GM12872 (cell line): ENCODE measurements at regions not wholly inside any gene's neighbourhood (a gene's known extent, or its start where the extent isn't known, plus 50 kb on each side); places are given as distances from the start of the nearest gene placed in this dataset.

Experiments used
- TF ChIP-seq, protein P1 (sequence below): IDR thresholded peaks from 3 replicates; pipeline ENCODE4 v1.5.1; 2011; ENCODE audit warnings: low read depth, mild to moderate bottlenecking, low read length, moderate library complexity; ENCODE audit not compliant: insufficient read depth

DNA sequence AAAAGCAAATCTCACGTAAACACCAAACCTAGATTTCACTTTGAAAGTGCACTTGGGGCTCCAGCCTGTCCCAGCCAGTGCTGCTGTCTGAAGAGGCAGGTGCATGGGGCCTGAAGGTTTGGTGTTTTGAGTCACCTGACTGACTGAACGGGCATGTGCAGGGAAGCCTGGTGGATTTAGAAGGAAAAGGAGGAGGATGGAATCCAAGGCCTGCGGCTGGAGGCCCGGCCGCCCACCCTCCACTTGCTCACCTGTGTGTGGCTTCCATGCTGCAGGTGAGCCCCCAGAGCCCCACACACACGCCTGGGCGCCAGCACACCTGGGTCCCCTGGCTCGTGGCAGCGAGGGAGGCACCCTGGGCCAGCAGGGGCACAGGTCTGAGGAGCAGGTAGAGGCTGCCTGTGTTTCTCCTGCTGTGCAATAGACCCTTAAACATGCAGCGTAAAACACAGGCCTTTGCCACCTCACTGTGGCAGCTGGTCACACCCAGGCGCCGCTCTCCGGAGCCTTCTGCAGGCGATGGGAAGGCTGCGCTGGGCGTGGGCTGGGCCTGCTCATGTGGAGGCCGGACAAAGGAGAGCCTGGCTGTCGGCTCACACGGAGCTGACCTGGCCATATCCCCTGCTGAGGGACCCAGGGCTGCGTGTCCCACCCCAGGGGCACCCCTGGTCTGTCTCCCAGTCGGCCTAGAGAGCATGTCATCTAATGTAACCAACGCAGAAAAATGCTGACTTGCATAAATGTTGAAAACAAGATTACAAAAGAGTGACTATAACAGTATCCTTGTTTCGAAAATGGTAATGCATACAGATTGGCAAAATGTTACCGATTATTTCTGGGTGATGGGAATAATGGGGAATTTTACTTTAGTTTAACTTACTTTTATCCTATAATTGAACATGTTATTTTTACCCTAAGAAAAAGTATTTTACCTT, 71.3 kb downstream of the TMEM18 start:
- TF ChIP-seq, protein P1, sequence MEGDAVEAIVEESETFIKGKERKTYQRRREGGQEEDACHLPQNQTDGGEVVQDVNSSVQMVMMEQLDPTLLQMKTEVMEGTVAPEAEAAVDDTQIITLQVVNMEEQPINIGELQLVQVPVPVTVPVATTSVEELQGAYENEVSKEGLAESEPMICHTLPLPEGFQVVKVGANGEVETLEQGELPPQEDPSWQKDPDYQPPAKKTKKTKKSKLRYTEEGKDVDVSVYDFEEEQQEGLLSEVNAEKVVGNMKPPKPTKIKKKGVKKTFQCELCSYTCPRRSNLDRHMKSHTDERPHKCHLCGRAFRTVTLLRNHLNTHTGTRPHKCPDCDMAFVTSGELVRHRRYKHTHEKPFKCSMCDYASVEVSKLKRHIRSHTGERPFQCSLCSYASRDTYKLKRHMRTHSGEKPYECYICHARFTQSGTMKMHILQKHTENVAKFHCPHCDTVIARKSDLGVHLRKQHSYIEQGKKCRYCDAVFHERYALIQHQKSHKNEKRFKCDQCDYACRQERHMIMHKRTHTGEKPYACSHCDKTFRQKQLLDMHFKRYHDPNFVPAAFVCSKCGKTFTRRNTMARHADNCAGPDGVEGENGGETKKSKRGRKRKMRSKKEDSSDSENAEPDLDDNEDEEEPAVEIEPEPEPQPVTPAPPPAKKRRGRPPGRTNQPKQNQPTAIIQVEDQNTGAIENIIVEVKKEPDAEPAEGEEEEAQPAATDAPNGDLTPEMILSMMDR = no peak

- TF ChIP-seq, protein P1 = no peak
Measured at GRCh38 chr2:604854-605524, 72.2 kb downstream of the TMEM18 start.

DNA sequence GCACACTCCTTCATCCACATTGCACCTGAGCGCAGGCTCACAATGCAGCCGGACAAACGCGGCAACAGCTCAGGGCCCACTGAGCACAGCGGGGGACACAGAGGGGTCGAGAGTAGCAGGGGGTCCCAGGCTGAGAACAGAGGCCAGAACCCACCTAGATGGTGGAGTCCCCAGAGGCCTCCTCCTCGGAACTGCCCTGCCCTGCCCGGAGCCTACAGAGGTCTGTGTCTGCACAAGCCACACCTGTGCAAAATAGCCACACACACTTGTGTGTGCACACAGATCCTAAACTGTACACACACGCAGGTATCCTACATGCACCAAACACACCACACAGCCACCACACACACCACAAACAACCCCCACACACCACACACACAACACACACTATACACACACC, 72.8 kb downstream of the TMEM18 start:
- TF ChIP-seq, protein P1 = no peak

DNA sequence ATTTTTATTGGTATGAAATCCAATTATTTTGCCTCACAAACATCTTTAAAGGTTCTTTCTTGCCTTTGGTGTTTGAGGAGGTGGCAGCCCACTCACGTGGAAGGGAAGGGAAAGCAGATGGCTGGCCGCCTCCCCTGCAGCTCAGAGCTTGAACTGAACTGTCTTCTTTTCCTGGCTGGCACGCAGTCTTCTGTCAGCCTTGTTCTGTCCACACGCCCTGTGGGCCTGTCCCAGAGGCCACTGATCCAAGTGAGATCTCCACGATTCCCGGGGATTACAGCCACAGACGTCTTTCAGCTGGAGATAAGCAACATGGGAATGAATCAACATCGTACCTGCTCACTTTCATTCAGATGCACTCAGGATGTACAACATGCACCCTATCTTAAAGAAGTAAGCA, 73.3 kb downstream of the TMEM18 start:
- TF ChIP-seq, protein P1 = no peak

GRCh38 chr2:603427-603826, 73.8 kb downstream of the TMEM18 start:
- TF ChIP-seq, protein P1 = no peak

DNA sequence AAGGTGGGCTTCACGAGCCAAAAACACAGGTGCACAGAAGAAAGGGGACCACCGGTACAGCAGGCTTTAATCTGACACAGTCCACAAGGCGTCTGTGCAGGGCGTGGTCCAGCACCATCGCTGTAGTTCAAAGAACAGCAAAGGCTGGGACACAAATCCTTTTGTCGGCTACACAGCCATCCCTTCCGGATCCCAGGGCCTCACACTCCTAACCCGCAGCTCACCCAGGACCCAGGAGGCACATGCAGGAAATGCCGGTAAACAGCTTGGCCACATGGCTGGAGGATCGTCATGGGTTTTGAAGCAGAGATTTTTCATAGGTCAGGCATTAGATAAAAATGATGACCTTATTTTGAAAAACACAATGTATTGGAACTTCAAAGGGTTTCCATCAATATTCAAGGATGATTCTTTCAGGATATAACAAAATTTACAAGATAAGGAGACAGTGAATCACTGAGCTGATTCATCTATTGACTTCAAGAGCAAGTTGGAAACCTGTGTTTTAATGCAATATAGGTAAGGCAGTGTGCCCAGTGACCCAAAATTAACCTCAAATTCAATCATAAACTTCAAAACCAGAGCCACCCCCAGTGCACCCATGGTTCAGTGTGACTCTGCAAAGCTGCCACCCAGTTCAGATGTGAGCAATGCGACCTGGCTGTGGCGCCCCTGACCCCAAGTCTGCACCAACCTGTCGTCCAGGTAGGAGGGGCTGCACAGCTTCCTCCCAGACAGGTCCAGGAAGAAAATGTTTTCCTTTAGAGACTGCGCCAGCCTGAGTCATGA, 74.4 kb downstream of the TMEM18 start:
- TF ChIP-seq, protein P1 = no peak
